ENCODE measurements at regions not wholly inside any gene's neighbourhood (a gene's known extent, or its start where the extent isn't known, plus 50 kb on each side); places are given as distances from the start of the nearest gene placed in this dataset.

DNA sequence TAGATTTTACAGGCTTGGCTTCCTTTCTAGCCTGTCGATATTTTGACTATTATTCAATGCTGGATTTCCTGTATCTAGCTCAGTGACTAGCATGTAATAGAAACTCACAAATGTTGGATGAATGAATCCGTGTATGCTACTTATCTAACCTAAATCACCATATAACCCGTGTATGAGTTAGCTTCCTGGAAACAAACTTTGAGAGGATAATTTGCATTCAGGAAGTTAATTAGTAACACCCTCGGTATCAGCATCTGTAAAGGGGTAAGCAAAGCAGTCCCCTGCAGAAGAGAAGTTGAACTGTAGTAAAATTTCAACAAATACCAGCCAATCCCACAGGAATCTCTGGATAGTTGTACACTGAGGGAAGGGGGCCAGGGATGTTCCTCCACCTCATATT, 269.4 kb upstream of the LRATD1 start:
- no peak overlapping the region for H3K27ac ChIP-seq
- WGBS, 10 experiments, result 0 to 100% (median 31%) methylated on average over 1 to 4 of the region's 4 CpGs; no CpG with 5 or more reads in 2 of the 10 experiments
- H3K4me1 ChIP-seq (replicated peaks in 1 of 2), result no peaks in the 10 kb centered on the region
- no peak overlapping the region for H3K4me3 ChIP-seq
- in situ Hi-C loops (cut with MboI; ENCODE audit: low pct_unique_long_range_greater_than_20kb in 2 of 9, low sequenced_read_pairs in 9 of 9, unreplicated experiment in 9 of 9), result no loop called here
- no peak for ATAC-seq (replicated peaks in 6 of 8)

DNA sequence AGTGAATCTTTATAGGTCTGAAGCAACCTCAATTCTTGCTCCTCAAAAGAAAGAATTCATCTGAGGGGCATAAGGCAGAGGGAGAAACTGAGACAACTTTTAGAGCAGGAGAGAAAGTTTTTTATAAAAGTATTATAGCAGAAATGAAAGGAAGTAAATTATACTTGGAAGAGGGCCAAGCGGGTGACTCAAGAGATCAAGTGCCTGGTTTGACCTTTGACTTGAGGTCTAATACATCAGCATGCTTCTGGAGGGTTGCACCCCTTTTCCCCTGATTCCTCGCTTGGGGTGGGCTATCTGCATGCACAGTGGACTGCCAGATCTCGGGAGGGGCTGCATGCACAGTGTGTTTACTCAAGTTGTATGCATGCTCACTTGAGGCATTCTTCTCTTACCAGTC, 268.5 kb upstream of the LRATD1 start:
- no peak overlapping the region for H3K27ac ChIP-seq
- H3K4me1 ChIP-seq (replicated peaks in 1 of 2), result no peaks in the 10 kb centered on the region
- H3K4me3 ChIP-seq, result no peak overlapping the region
- peak in 1 of 8 experiments; percentile 40 for ATAC-seq (replicated peaks in 6 of 8)
- in situ Hi-C loops (cut with MboI; ENCODE audit: low pct_unique_long_range_greater_than_20kb in 2 of 9, low sequenced_read_pairs in 9 of 9, unreplicated experiment in 9 of 9), result no loop called here
- WGBS, 10 experiments, result 25 to 100% (median 60%) methylated on average over 1 to 3 of the region's 3 CpGs; no CpG with 5 or more reads in 5 of the 10 experiments

DNA sequence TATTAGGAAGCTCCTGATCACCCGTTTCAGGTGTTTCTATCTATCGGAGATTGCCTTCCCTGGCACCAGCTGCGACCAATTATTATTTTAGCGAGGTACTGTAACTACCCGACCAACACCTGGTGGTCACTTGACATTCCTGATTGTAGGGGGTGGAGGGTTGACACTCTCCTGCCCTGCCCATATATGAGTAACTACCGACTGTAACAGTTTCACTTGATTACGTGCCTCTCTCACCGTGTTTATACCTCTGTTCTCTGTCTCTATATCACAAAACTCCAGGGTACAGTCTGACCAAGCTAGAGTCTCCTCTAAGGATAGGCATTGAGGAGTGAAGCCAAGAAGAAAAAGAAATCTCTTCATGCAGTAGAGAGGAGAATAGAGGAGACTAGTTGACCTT, 268.0 kb upstream of the LRATD1 start:
- in situ Hi-C loops (cut with MboI; ENCODE audit: low pct_unique_long_range_greater_than_20kb in 2 of 9, low sequenced_read_pairs in 9 of 9, unreplicated experiment in 9 of 9), result no loop called here
- Histone ChIP-seq H3K4me3 (no peak overlapping the region), H3K27ac (no peak overlapping the region), H3K4me1 (replicated peaks in 1 of 2) (no peaks in the 10 kb centered on the region)
- peak in 1 of 8 experiments; percentile 28 for ATAC-seq (replicated peaks in 6 of 8)
- 44 to 100% (median 80%) methylated on average over 1 to 8 of the region's 8 CpGs; no CpG with 5 or more reads in 1 of the 10 experiments for WGBS, 10 experiments

DNA sequence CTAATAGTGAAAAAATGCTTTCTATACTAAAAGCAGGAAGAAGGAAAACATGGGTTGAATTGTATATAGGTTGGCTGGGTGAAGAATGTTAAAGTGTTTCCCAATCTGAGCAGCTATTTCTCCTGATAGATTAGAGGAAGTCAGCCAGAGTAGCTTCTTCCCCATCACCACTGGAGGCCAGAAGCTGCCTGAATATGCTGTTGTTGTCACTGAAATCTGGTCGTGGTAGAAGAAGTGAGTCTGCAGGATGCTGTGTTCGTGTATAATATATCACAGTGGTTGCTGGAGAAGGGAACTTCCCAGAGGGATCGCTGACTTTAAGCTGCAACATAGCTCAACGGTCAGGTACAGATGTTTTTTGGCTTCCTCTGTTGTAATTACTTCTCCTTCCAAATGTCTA, 247.5 kb upstream of the LRATD1 start:
- Histone ChIP-seq H3K4me3 (no peak overlapping the region), H3K27ac (no peak overlapping the region), H3K4me1 (replicated peaks in 1 of 2) (no peaks in the 10 kb centered on the region)
- in situ Hi-C loops (cut with MboI; ENCODE audit: low pct_unique_long_range_greater_than_20kb in 2 of 9, low sequenced_read_pairs in 9 of 9, unreplicated experiment in 9 of 9), result no loop called here
- 0 to 56% (median 26%) methylated on average over 1 to 4 of the region's 4 CpGs; no CpG with 5 or more reads in 4 of the 10 experiments for WGBS, 10 experiments
- ATAC-seq (replicated peaks in 6 of 8), result peak in 5 of 8 experiments; percentile 14 to 48 (median 43)

DNA sequence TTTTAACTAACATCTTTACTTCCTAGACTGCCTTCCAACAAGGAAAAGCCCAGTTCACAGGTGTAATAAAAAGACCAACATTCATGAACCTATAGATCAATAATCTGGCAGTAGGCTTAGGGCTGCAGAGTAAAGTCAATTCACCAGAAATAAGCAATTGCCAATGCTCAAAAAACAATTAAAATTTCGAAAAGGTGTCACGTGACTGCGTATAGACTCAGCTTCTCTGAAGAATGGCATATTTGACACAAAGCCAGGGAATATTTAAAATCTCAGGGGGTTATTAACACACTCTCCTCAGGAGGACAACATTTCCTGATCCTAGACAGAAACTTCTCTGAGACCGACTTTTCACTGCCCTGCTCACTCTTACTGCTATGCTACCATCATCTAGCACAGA, 245.2 kb upstream of the LRATD1 start:
- H3K27ac ChIP-seq, result no peak overlapping the region
- H3K4me1 ChIP-seq (replicated peaks in 1 of 2), result no peaks in the 10 kb centered on the region
- no peak for ATAC-seq (replicated peaks in 6 of 8)
- in situ Hi-C loops (cut with MboI; ENCODE audit: low pct_unique_long_range_greater_than_20kb in 2 of 9, low sequenced_read_pairs in 9 of 9, unreplicated experiment in 9 of 9), result no loop called here
- H3K4me3 ChIP-seq, result no peak overlapping the region
- 68 to 96% (median 84%) methylated on average over 1 to 4 of the region's 4 CpGs; no CpG with 5 or more reads in 3 of the 10 experiments for WGBS, 10 experiments

DNA sequence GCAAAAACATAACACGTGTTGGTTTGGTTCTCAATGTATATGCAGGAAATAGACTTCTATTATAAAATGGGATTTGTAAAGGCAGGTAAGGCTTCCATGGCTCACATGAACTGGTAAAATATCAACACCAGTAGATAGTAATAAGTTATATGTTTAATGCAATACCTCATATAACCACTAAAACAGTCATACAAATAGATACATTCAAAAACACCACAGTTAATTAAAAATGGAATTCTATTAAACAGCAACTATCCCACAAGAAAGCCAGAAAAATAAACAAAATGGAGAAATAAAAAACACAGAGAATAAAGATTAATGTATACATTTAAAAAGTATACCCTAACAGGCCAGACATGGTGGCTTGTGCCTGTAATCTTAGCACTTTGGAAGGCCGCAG, 243.8 kb upstream of the LRATD1 start:
- no peak overlapping the region for H3K27ac ChIP-seq
- H3K4me1 ChIP-seq (replicated peaks in 1 of 2), result no peaks in the 10 kb centered on the region
- in situ Hi-C loops (cut with MboI; ENCODE audit: low pct_unique_long_range_greater_than_20kb in 2 of 9, low sequenced_read_pairs in 9 of 9, unreplicated experiment in 9 of 9), result no loop called here
- no peak for ATAC-seq (replicated peaks in 6 of 8)
- no peak overlapping the region for H3K4me3 ChIP-seq
- WGBS, 10 experiments, result 7 to 93% (median 78%) methylated on average over 1 to 2 of the region's 2 CpGs

DNA sequence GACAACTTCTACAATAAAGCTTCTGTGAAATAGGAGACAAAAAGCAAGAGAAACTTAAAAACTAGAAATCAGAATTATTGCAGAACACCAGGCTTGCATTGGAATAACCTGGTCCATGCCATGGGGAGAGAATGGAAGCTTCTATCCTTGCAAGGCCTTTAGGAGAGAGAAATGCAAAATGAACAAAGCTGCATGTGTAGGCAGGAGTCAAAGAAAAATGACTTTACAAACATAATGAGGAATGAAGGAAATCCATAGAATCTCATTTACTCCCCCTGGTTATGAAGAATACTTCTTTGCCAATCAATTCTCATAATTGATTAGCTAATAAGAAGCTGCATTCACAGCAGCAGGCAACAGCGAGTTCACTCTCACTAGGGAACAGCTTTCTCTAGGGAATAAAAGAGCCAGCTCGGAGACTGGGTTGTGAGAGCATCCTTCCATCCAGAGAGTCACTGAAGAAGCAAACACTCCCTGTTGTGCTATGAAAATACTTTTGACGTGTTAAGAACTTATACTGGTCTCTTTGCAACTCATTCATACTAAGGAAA, 235.9 kb upstream of the LRATD1 start:
- Histone ChIP-seq H3K27ac (no peak overlapping the region), H3K4me3 (no peak overlapping the region), H3K4me1 (replicated peaks in 1 of 2) (peaks cover 14 to 20% of the 10 kb centered on the region in 2 donors)
- in situ Hi-C loops (cut with MboI; ENCODE audit: low pct_unique_long_range_greater_than_20kb in 2 of 9, low sequenced_read_pairs in 9 of 9, unreplicated experiment in 9 of 9), result no loop called here
- WGBS, 10 experiments, result 18 to 65% (median 58%) methylated on average over 1 to 3 of the region's 3 CpGs; no CpG with 5 or more reads in 1 of the 10 experiments
- peak in 4 of 8 experiments; percentile 39 to 75 (median 60) for ATAC-seq (replicated peaks in 6 of 8)

DNA sequence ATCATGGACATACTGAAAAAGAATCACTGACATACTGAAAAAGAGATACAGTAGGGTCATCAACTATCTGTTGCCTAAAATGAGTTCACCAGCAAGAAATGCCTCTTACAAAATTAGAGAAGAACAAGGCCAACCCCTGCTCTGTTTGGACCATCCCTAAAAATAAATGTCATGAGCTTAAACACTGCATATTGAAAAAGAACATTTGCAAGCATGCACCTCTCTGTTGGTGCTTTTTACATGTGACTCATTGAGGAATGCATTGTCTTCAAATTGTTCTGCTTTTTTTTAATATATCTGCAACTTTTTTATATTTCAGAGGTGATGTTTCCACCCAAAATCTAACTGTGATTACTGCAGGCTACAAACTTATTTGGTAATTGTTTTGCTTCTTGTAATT, 233.9 kb upstream of the LRATD1 start:
- in situ Hi-C loops (cut with MboI; ENCODE audit: low pct_unique_long_range_greater_than_20kb in 2 of 9, low sequenced_read_pairs in 9 of 9, unreplicated experiment in 9 of 9), result no loop called here
- peaks cover 23 to 27% of the 10 kb centered on the region in 2 donors for H3K4me1 ChIP-seq (replicated peaks in 1 of 2)
- peak in 2 of 8 experiments; percentile 64 to 67 for ATAC-seq (replicated peaks in 6 of 8)
- no peak overlapping the region for H3K4me3 ChIP-seq
- no peak overlapping the region for H3K27ac ChIP-seq

DNA sequence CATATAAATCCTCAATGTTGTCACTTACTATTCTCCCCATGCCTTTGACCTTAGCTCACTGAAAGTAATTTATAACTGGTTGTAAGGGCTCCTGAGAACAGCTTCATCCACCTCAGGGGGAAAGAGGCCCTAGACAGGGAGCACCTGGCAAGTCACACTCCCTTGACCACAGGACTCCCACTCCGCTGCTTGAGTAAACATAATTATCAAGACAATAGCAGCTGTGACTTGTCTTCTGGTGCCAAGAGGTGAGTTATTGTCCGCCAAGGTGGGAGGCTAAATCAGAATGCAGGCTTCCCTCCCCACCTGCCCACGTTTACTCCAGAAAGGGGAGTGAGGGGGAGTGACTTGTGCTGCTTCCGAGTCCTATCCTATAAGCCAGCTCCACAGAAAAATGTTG, 230.6 kb upstream of the LRATD1 start:
- Histone ChIP-seq H3K4me1 (replicated peaks in 1 of 2) (peaks cover 17 to 21% of the 10 kb centered on the region in 2 donors), H3K4me3 (no peak overlapping the region), H3K27ac (peak overlapping the region in 1 of 2 donors; percentile 48)
- ATAC-seq (replicated peaks in 6 of 8), result peak in 5 of 8 experiments; percentile 70 to 95 (median 94)
- in situ Hi-C loops (cut with MboI; ENCODE audit: low pct_unique_long_range_greater_than_20kb in 2 of 9, low sequenced_read_pairs in 9 of 9, unreplicated experiment in 9 of 9), result loop anchor here in 1 of 9 experiments (25.0 kb wide), 1 partner anchor 1185 kb away; the partner anchor contains the start of gene DDX1
- 0 to 36% (median 3%) methylated on average over 1 to 4 of the region's 4 CpGs; no CpG with 5 or more reads in 4 of the 10 experiments for WGBS, 10 experiments

DNA sequence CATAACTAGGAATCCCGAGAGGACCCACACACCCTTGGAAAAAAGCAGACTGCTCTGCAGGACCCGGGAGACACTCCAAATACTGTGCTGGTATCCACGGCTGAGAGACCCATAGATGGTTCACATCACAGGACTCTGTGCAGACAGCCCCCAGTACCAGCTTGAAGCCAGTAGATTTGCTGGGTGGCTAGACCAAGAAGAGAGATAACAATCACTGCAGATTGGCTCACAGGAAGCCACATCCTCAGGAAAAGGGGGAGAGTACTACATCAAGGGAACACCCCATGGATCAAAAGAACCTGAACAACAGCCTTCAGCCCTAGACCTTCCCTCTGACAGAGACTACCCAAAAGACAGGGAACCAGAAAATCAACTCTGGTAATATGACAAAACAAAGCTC, 223.8 kb upstream of the LRATD1 start:
- 0 to 100% (median 60%) methylated on average over 1 to 3 of the region's 3 CpGs; no CpG with 5 or more reads in 1 of the 10 experiments for WGBS, 10 experiments
- no peak for ATAC-seq (replicated peaks in 6 of 8)
- Histone ChIP-seq H3K4me1 (replicated peaks in 1 of 2) (no peaks in the 10 kb centered on the region), H3K27ac (no peak overlapping the region), H3K4me3 (no peak overlapping the region)
- in situ Hi-C loops (cut with MboI; ENCODE audit: low pct_unique_long_range_greater_than_20kb in 2 of 9, low sequenced_read_pairs in 9 of 9, unreplicated experiment in 9 of 9), result loop anchor here in 1 of 9 experiments (25.0 kb wide), 1 partner anchor 1179 kb away; the partner anchor contains the start of gene DDX1

DNA sequence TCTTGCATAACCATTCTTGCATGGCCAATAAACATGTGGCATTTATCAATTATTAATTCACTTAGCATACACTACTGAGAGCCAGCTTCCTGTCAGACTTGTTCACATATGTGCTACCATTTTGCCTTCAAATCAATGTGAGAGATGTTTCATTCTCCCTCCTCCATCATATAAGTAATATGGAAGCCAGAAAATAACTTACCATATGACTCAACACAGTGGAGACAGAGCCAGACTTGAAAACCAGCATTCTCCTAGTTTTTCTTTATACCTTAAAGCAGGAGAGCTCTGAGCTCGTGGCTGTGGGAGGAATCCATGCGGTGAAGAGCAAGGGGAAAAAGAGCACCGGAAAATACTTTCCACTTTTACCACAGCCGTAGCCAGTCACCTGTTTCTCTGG, 215.0 kb upstream of the LRATD1 start:
- H3K4me3 ChIP-seq, result no peak overlapping the region
- no peak overlapping the region for H3K27ac ChIP-seq
- WGBS, 10 experiments, result 33 to 97% (median 63%) methylated on average over 2 to 4 of the region's 4 CpGs; no CpG with 5 or more reads in 2 of the 10 experiments
- in situ Hi-C loops (cut with MboI; ENCODE audit: low pct_unique_long_range_greater_than_20kb in 2 of 9, low sequenced_read_pairs in 9 of 9, unreplicated experiment in 9 of 9), result loop anchor here in 1 of 9 experiments (25.0 kb wide), 1 partner anchor 1170 kb away; the partner anchor contains the start of gene DDX1
- H3K4me1 ChIP-seq (replicated peaks in 1 of 2), result no peaks in the 10 kb centered on the region
- no peak for ATAC-seq (replicated peaks in 6 of 8)

DNA sequence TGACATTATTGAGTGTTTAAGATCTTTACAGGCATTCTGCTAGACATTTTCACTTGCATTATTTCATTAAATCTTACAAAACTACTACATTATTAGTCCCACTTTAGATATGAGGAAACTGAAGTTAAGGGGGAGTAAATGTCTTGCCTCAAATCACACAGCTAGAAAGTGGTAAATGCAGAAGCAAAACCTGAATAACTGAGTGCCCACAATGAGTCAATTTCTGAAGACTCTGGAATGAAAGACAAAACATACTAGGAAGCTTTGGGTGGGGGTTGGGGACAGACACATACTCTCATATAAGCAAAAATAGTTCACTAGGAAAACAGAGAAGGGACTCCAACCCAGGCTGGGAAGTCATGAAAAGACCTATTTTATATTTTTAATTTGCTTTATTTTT, 214.4 kb upstream of the LRATD1 start:
- ATAC-seq (replicated peaks in 6 of 8), result no peak
- Histone ChIP-seq H3K4me1 (replicated peaks in 1 of 2) (no peaks in the 10 kb centered on the region), H3K27ac (no peak overlapping the region), H3K4me3 (no peak overlapping the region)
- in situ Hi-C loops (cut with MboI; ENCODE audit: low pct_unique_long_range_greater_than_20kb in 2 of 9, low sequenced_read_pairs in 9 of 9, unreplicated experiment in 9 of 9), result loop anchor here in 1 of 9 experiments (25.0 kb wide), 1 partner anchor 1169 kb away; the partner anchor contains the start of gene DDX1

DNA sequence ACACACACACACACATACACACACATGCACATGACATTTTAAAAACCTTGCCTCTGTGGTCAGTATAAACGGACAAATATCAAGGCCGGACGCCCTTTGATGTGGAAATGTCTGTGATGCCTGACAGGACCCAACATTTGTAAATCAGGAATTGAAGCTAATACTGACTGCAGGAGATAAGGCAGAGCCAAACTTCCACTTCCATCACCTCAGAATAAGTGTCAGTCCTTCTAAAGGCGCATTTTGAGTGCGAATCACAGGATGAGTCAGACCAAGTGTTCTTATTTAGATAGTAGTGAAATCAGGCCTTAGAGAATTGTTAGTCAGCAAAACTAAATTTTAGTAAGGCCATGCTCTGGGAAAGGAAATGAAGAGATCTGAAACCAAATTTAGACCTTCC, 211.7 kb upstream of the LRATD1 start:
- Histone ChIP-seq H3K27ac (no peak overlapping the region), H3K4me1 (replicated peaks in 1 of 2) (no peaks in the 10 kb centered on the region), H3K4me3 (no peak overlapping the region)
- 24 to 100% (median 75%) methylated on average over 1 to 4 of the region's 5 CpGs; no CpG with 5 or more reads in 2 of the 10 experiments for WGBS, 10 experiments
- in situ Hi-C loops (cut with MboI; ENCODE audit: low pct_unique_long_range_greater_than_20kb in 2 of 9, low sequenced_read_pairs in 9 of 9, unreplicated experiment in 9 of 9), result loop anchor here in 1 of 9 experiments (25.0 kb wide), 1 partner anchor 1166 kb away; the partner anchor contains the start of gene DDX1
- ATAC-seq (replicated peaks in 6 of 8), result peak in 2 of 8 experiments; percentile 40 to 82

DNA sequence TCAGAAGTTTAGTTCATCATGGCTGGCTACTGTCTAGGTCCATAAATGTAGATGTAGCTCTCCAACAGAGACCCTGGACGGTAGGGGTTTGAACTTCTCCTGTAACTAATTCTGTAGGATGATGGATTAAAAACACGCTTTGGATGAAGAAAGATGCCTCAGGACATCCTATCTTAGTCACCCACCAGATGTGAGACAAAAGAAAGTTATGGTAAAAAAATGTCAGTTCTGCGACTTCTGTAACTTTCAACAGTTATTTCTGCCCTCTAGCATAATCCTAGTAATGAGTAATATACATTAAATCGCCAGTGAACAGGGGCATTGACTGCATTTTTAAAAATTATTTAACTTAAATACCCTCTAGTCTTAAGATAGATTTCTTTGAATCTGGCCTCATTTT, 210.1 kb upstream of the LRATD1 start:
- Histone ChIP-seq H3K4me1 (replicated peaks in 1 of 2) (no peaks in the 10 kb centered on the region), H3K27ac (no peak overlapping the region), H3K4me3 (no peak overlapping the region)
- WGBS, 10 experiments, result 8 to 92% (median 58%) methylated on average over 2 to 4 of the region's 4 CpGs; no CpG with 5 or more reads in 3 of the 10 experiments
- in situ Hi-C loops (cut with MboI; ENCODE audit: low pct_unique_long_range_greater_than_20kb in 2 of 9, low sequenced_read_pairs in 9 of 9, unreplicated experiment in 9 of 9), result loop anchor here in 1 of 9 experiments (25.0 kb wide), 1 partner anchor 1165 kb away; the partner anchor contains the start of gene DDX1
- ATAC-seq (replicated peaks in 6 of 8), result no peak
